H9 (cell line): ENCODE measurements at regions not wholly inside any gene's neighbourhood (a gene's known extent, or its start where the extent isn't known, plus 50 kb on each side); places are given as distances from the start of the nearest gene placed in this dataset.

Source experiments
- DNase-seq: peaks from one replicate; pipeline ENCODE4 v3.0.0-alpha.2; 2017
- H2AFZ ChIP-seq: one replicate; pipeline ENCODE4 v1.6.1; 2013; ENCODE audit warnings: mild to moderate bottlenecking, low read length, control low read depth, moderate library complexity
- H2AK5ac ChIP-seq: 2 replicates; pipeline ENCODE4 v1.6.1; 2013; ENCODE audit warnings: low read length, control low read depth, mixed read lengths; ENCODE audit not compliant: insufficient read length
- H2BK120ac ChIP-seq: one replicate; pipeline ENCODE4 v1.6.1; 2013; ENCODE audit warnings: low read depth, mild to moderate bottlenecking, low read length, control low read depth, inconsistent platforms; ENCODE audit not compliant: poor library complexity, severe bottlenecking
- H2BK12ac ChIP-seq: 2 replicates; pipeline ENCODE4 v1.6.1; 2013; ENCODE audit warnings: low read length, control low read depth, mixed read lengths, low read depth; ENCODE audit not compliant: insufficient read length
- H2BK15ac ChIP-seq: 2 replicates; pipeline ENCODE4 v1.6.1; 2013; ENCODE audit warnings: low read depth, low read length, control low read depth
- H2BK20ac ChIP-seq: one replicate; pipeline ENCODE4 v1.6.1; 2013; ENCODE audit warnings: low read depth, mild to moderate bottlenecking, low read length, control low read depth, inconsistent platforms; ENCODE audit not compliant: poor library complexity, severe bottlenecking
- H2BK5ac ChIP-seq: 2 replicates; pipeline ENCODE4 v1.6.1; 2013; ENCODE audit warnings: low read length, control low read depth, mixed read lengths; ENCODE audit not compliant: insufficient read length
- H3K14ac ChIP-seq: 2 replicates; pipeline ENCODE4 v1.6.1; 2013; ENCODE audit warnings: low read length, control low read depth; ENCODE audit not compliant: insufficient read depth
- H3K18ac ChIP-seq: 2 replicates; pipeline ENCODE4 v1.6.1; 2013; ENCODE audit warnings: low read depth, mild to moderate bottlenecking, mixed read lengths, low read length, control low read depth; ENCODE audit not compliant: insufficient read length
- H3K23ac ChIP-seq: 2 replicates; pipeline ENCODE4 v1.6.1; 2013; ENCODE audit warnings: low read length, control low read depth, mixed read lengths, low read depth; ENCODE audit not compliant: insufficient read length
- H3K23me2 ChIP-seq: 2 replicates; pipeline ENCODE4 v1.6.1; 2013; ENCODE audit warnings: low read depth, mild to moderate bottlenecking, mixed read lengths, low read length, control low read depth; ENCODE audit not compliant: insufficient read length, poor library complexity, severe bottlenecking
- H3K27ac ChIP-seq: 2 replicates; pipeline ENCODE4 v1.5.1; 2013; ENCODE audit warnings: low read length, control low read depth, mixed read lengths, low read depth; ENCODE audit not compliant: insufficient read length
- H3K27me3 ChIP-seq: 2 replicates; pipeline ENCODE4 v1.6.1; 2013; ENCODE audit warnings: low read length, control low read depth, inconsistent platforms; ENCODE audit not compliant: insufficient read depth
- H3K4ac ChIP-seq: 2 replicates; pipeline ENCODE4 v1.6.1; 2013; ENCODE audit warnings: low read depth, mild to moderate bottlenecking, control low read depth, inconsistent platforms, low read length, moderate library complexity
- H3K4me1 ChIP-seq: 2 replicates; pipeline ENCODE4 v1.6.1; 2013; ENCODE audit warnings: low read length, control low read depth, inconsistent platforms; ENCODE audit not compliant: insufficient read depth
- H3K4me2 ChIP-seq: 2 replicates; pipeline ENCODE4 v1.6.1; 2013; ENCODE audit warnings: low read length, control low read depth, mixed read lengths; ENCODE audit not compliant: insufficient read length, insufficient read depth
- H3K56ac ChIP-seq: 2 replicates; pipeline ENCODE4 v1.6.1; 2013; ENCODE audit warnings: low read depth, mild to moderate bottlenecking, mixed read lengths, low read length, control low read depth; ENCODE audit not compliant: insufficient read length
- H3K79me1 ChIP-seq: 2 replicates; pipeline ENCODE4 v1.6.1; 2013; ENCODE audit warnings: low read depth, mild to moderate bottlenecking, moderate library complexity, low read length, control low read depth, inconsistent platforms; ENCODE audit not compliant: insufficient read depth, poor library complexity, severe bottlenecking
- H3K79me2 ChIP-seq: 2 replicates; pipeline ENCODE4 v1.6.1; 2013; ENCODE audit warnings: low read length, control low read depth, inconsistent platforms; ENCODE audit not compliant: insufficient read depth
- H3K9ac ChIP-seq: 2 replicates; pipeline ENCODE4 v1.6.1; 2013; ENCODE audit warnings: low read length, control low read depth, mixed read lengths; ENCODE audit not compliant: insufficient read length; ENCODE audit errors: extremely low read depth
- H3K9me3 ChIP-seq: one replicate; pipeline ENCODE4 v1.6.1; 2013; ENCODE audit warnings: low read depth, low read length, inconsistent platforms; ENCODE audit not compliant: control insufficient read depth
- H3T11ph ChIP-seq: one replicate; pipeline ENCODE4 v1.6.1; 2013; ENCODE audit warnings: mild to moderate bottlenecking, low read length, control low read depth, inconsistent platforms
- H4K20me1 ChIP-seq: one replicate; pipeline ENCODE4 v1.6.1; 2013; ENCODE audit not compliant: control insufficient read depth, insufficient read length, insufficient read depth
- H4K5ac ChIP-seq: 2 replicates; pipeline ENCODE4 v1.6.1; 2013; ENCODE audit warnings: low read depth, mild to moderate bottlenecking, mixed read lengths, low read length, control low read depth; ENCODE audit not compliant: insufficient read length
- H4K8ac ChIP-seq: replicated peaks from 2 replicates; pipeline ENCODE4 v1.6.1; 2013; ENCODE audit warnings: low read length, control low read depth, mixed read lengths, low read depth; ENCODE audit not compliant: insufficient read length
- H4K91ac ChIP-seq: 2 replicates; pipeline ENCODE4 v1.6.1; 2013; ENCODE audit warnings: low read depth, mild to moderate bottlenecking, moderate library complexity, mixed read lengths, low read length, control low read depth; ENCODE audit not compliant: insufficient read length
- H3K27ac Mint-ChIP-seq, 3 experiments: 2 replicates in 2 of 3; 3 replicates in 1 of 3; pipeline ENCODE4 v1.8.0; 2020 to 2021; ENCODE audit warnings: mixed read lengths in 3 of 3, mild to moderate bottlenecking in 1 of 3, moderate library complexity in 1 of 3
- H3K27me3 Mint-ChIP-seq: 2 replicates; pipeline ENCODE4 v1.8.0; 2021; ENCODE audit warnings: low read depth, mild to moderate bottlenecking, moderate library complexity, mixed read lengths
- H3K36me3 Mint-ChIP-seq, 3 experiments: 2 replicates in 2 of 3; 3 replicates in 1 of 3; pipeline ENCODE4 v1.8.0; 2020 to 2021; ENCODE audit warnings: low read depth in 3 of 3, mixed read lengths in 3 of 3; ENCODE audit not compliant: insufficient read depth in 1 of 3
- H3K4me1 Mint-ChIP-seq, 2 experiments: 2 replicates each; pipeline ENCODE4 v1.8.0; 2020; ENCODE audit warnings: mixed read lengths in 2 of 2
- H3K4me3 Mint-ChIP-seq, 2 experiments: 2 replicates in 1 of 2; 3 replicates in 1 of 2; pipeline ENCODE4 v1.8.0; 2020 to 2021; ENCODE audit warnings: mild to moderate bottlenecking in 2 of 2, mixed read lengths in 2 of 2, moderate library complexity in 1 of 2
- H3K9me3 Mint-ChIP-seq, 2 experiments: 2 replicates in 1 of 2; 3 replicates in 1 of 2; pipeline ENCODE4 v1.8.0; 2020; ENCODE audit warnings: mild to moderate bottlenecking in 2 of 2, mixed read lengths in 2 of 2, moderate library complexity in 1 of 2
- WGBS: extraction: QIAGEN DNeasy Blood & Tissue Kit; methylation state at CpG from one replicate; pipeline ENCODE4 v1.1.7; 2013; ENCODE audit warnings: missing lambda C conversion rate, low lambda C conversion rate, mixed read lengths; ENCODE audit not compliant: insufficient read length; ENCODE audit errors: extremely low coverage; 5-methylcytosine and 5-hydroxymethylcytosine counted together
- TF ChIP-seq, protein P1 (sequence below): fragments of 200-600 bp; sonication (generic); conservative IDR thresholded peaks from 3 replicates; pipeline ENCODE4 v1.8.0; 2021; ENCODE audit warnings: antibody characterized with exemption, mild to moderate bottlenecking

DNA sequence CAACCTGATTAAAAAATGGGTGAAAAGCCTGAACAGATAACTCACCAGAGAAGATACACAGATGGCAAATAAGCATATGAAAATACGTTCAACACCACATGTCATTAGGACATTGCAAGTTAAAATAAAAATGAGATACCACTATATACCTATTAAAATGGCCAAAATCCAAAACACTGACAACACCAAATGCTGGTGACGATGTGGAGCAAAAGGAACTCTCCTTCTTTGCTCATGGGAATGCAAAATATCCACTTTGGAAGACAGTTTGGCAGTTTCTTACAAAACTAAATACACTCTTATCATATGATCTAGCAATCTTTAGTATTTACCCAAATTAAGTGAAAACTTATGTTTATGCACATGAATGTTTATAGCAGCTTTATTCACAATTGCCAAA lies 100.5 kb upstream of the ARID1B start:
- DNase-seq = no peak
- TF ChIP-seq, protein P1, sequence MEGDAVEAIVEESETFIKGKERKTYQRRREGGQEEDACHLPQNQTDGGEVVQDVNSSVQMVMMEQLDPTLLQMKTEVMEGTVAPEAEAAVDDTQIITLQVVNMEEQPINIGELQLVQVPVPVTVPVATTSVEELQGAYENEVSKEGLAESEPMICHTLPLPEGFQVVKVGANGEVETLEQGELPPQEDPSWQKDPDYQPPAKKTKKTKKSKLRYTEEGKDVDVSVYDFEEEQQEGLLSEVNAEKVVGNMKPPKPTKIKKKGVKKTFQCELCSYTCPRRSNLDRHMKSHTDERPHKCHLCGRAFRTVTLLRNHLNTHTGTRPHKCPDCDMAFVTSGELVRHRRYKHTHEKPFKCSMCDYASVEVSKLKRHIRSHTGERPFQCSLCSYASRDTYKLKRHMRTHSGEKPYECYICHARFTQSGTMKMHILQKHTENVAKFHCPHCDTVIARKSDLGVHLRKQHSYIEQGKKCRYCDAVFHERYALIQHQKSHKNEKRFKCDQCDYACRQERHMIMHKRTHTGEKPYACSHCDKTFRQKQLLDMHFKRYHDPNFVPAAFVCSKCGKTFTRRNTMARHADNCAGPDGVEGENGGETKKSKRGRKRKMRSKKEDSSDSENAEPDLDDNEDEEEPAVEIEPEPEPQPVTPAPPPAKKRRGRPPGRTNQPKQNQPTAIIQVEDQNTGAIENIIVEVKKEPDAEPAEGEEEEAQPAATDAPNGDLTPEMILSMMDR = no peak
- H3K27ac Mint-ChIP-seq = no peak overlapping the region
- H3K4me1 Mint-ChIP-seq = no peaks in the 10 kb centered on the region
- H3K9ac ChIP-seq = no peak overlapping the region
- H4K5ac ChIP-seq = no peak overlapping the region
- H3K14ac ChIP-seq = no peak overlapping the region
- no peak overlapping the region for H4K8ac ChIP-seq
- no peak overlapping the region for H2BK12ac ChIP-seq
- H4K20me1 ChIP-seq = no peaks in the 10 kb centered on the region
- no peak overlapping the region for H3K23ac ChIP-seq
- no peak overlapping the region for H4K91ac ChIP-seq
- H3K4ac ChIP-seq = no peak overlapping the region
- H3K56ac ChIP-seq = no peak overlapping the region
- H3K4me2 ChIP-seq = no peak overlapping the region
- H2BK20ac ChIP-seq = no peak overlapping the region
- H3K4me3 Mint-ChIP-seq = no peak overlapping the region
- H2BK15ac ChIP-seq = no peak overlapping the region
- no peak overlapping the region for H3K18ac ChIP-seq
- no peak overlapping the region for H2AFZ ChIP-seq
- H3K9me3 ChIP-seq = no peaks in the 10 kb centered on the region
- no peak overlapping the region for H2AK5ac ChIP-seq
- no peak overlapping the region for H3T11ph ChIP-seq
- H3K27ac ChIP-seq = no peak overlapping the region
- H3K9me3 Mint-ChIP-seq = peaks cover 37 to 40% of the 10 kb centered on the region in 2 experiments
- peaks cover 11 to 34% (median 12%) of the 10 kb centered on the region in 3 experiments; a peak in 6 of 7 replicates for H3K36me3 Mint-ChIP-seq
- no CpG with 5 or more reads among the region's 2 CpGs for WGBS
- H3K27me3 Mint-ChIP-seq = no peaks in the 10 kb centered on the region; the same call in 1 of the 2 replicates
- H3K23me2 ChIP-seq = no peaks in the 10 kb centered on the region
- H3K79me1 ChIP-seq = no peaks in the 10 kb centered on the region
- H2BK120ac ChIP-seq = no peak overlapping the region
- no peaks in the 10 kb centered on the region for H3K79me2 ChIP-seq
- no peak overlapping the region for H2BK5ac ChIP-seq
- H3K4me1 ChIP-seq = no peaks in the 10 kb centered on the region
- H3K27me3 ChIP-seq = no peaks in the 10 kb centered on the region
